ENCODE measurements at regions not wholly inside any gene's neighbourhood (a gene's known extent, or its start where the extent isn't known, plus 50 kb on each side); places are given as distances from the start of the nearest gene placed in this dataset.
"Not testable (repeated sequence)": the region's sequence is repeated elsewhere in the genome, so short reads cannot be mapped to it uniquely, and the experiment has no call there.

- not testable (repeated sequence) for TF ChIP-seq ESRRA (IDR thresholded peaks at IDR 0.05; ENCODE audit: low read length); CTCF (IDR thresholded peaks at IDR 0.05 in 2 of 3, conservative IDR thresholded peaks at IDR 0.05 in 1 of 3; ENCODE audit: control insufficient read depth in 2 of 3, extremely low read depth in 1 of 3, insufficient read depth in 1 of 3, low read depth in 3 of 3, low read length in 3 of 3); JUND (IDR thresholded peaks at IDR 0.05; ENCODE audit: low read depth, low read length); RFX5 (IDR thresholded peaks at IDR 0.05; ENCODE audit: low read depth, low read length)
- TF ChIP-seq, protein P1, sequence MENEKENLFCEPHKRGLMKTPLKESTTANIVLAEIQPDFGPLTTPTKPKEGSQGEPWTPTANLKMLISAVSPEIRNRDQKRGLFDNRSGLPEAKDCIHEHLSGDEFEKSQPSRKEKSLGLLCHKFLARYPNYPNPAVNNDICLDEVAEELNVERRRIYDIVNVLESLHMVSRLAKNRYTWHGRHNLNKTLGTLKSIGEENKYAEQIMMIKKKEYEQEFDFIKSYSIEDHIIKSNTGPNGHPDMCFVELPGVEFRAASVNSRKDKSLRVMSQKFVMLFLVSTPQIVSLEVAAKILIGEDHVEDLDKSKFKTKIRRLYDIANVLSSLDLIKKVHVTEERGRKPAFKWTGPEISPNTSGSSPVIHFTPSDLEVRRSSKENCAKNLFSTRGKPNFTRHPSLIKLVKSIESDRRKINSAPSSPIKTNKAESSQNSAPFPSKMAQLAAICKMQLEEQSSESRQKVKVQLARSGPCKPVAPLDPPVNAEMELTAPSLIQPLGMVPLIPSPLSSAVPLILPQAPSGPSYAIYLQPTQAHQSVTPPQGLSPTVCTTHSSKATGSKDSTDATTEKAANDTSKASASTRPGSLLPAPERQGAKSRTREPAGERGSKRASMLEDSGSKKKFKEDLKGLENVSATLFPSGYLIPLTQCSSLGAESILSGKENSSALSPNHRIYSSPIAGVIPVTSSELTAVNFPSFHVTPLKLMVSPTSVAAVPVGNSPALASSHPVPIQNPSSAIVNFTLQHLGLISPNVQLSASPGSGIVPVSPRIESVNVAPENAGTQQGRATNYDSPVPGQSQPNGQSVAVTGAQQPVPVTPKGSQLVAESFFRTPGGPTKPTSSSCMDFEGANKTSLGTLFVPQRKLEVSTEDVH (IDR thresholded peaks at IDR 0.05; ENCODE audit: low read depth, partially characterized antibody), result not testable (repeated sequence)
- TF ChIP-seq, protein P2, sequence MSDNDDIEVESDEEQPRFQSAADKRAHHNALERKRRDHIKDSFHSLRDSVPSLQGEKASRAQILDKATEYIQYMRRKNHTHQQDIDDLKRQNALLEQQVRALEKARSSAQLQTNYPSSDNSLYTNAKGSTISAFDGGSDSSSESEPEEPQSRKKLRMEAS (IDR thresholded peaks at IDR 0.05; ENCODE audit: low read depth, low read length), result not testable (repeated sequence)
These were observed 88.1 kb downstream of the LIMS3 start for GRCh38 chr2:109986389-109987088.
